MM.1S (cell line): ENCODE measurements at regions not wholly inside any gene's neighbourhood (a gene's known extent, or its start where the extent isn't known, plus 50 kb on each side); places are given as distances from the start of the nearest gene placed in this dataset.

Source experiments
- CTCF ChIP-seq: fragments of 300-600 bp; sonication (generic); IDR thresholded peaks from 2 replicates; pipeline ENCODE4 v1.5.1; 2016; ENCODE audit warnings: antibody characterized with exemption, low read length, mixed read lengths
- EZH2phosphoT487 ChIP-seq: fragments of 300-600 bp; sonication (generic); IDR thresholded peaks from 2 replicates; pipeline ENCODE4 v1.6.1; 2018; ENCODE audit warnings: antibody characterized with exemption, low read length

- TF ChIP-seq CTCF (no peak), EZH2phosphoT487 (no peak)
These were observed 153.0 kb upstream of the SLC24A2 start for GRCh38 chr9:19941874-19942273.
